GM23338 (cell line): ENCODE measurements at regions not wholly inside any gene's neighbourhood (a gene's known extent, or its start where the extent isn't known, plus 50 kb on each side); places are given as distances from the start of the nearest gene placed in this dataset.

Experiments used
- ATAC-seq: fragments of 200-7000 bp; cut with Tn5 transposase; 3 replicates; pipeline ENCODE4 v1.9.1; 2020
- DNase-seq: peaks from one replicate; pipeline ENCODE4 v3.0.0-alpha.2; 2015; ENCODE audit warnings: low spot score
- H2AFZ ChIP-seq: fragments of 200-600 bp; sonication (generic); 2 replicates; pipeline ENCODE4 v1.8.0; 2016; ENCODE audit warnings: antibody characterized with exemption, mild to moderate bottlenecking, moderate library complexity
- H3F3A ChIP-seq: fragments of 200-600 bp; sonication (generic); replicated peaks from 2 replicates; pipeline ENCODE4 v1.8.0; 2017; ENCODE audit warnings: antibody characterized with exemption, mixed run types, low read depth
- H3K27ac ChIP-seq: fragments of 200-600 bp; sonication (generic); 2 replicates; pipeline ENCODE4 v1.6.1; 2016; ENCODE audit warnings: low read depth
- H3K27me3 ChIP-seq: fragments of 200-600 bp; sonication (generic); 2 replicates; pipeline ENCODE4 v1.8.0; 2016; ENCODE audit warnings: mild to moderate bottlenecking, mixed run types, moderate library complexity; ENCODE audit not compliant: insufficient read depth
- H3K36me3 ChIP-seq: fragments of 200-600 bp; sonication (generic); 2 replicates; pipeline ENCODE4 v1.8.0; 2016; ENCODE audit warnings: mild to moderate bottlenecking; ENCODE audit not compliant: insufficient read depth
- H3K4me1 ChIP-seq: fragments of 200-600 bp; sonication (generic); 2 replicates; pipeline ENCODE4 v1.8.0; 2016; ENCODE audit warnings: mild to moderate bottlenecking, moderate library complexity; ENCODE audit not compliant: insufficient read depth
- H3K4me2 ChIP-seq: fragments of 200-600 bp; sonication (generic); 2 replicates; pipeline ENCODE4 v1.7.1; 2017; ENCODE audit warnings: mixed run types
- H3K4me3 ChIP-seq: fragments of 200-600 bp; sonication (generic); 2 replicates; pipeline ENCODE4 v1.6.1; 2016; ENCODE audit warnings: mixed run types
- H3K79me2 ChIP-seq: fragments of 200-600 bp; sonication (generic); replicated peaks from 2 replicates; pipeline ENCODE4 v1.8.0; 2017; ENCODE audit warnings: mild to moderate bottlenecking; ENCODE audit not compliant: insufficient read depth
- H3K9me2 ChIP-seq: fragments of 200-600 bp; sonication (generic); 2 replicates; pipeline ENCODE4 v1.8.0; 2017; ENCODE audit not compliant: insufficient read depth
- H4K20me1 ChIP-seq: fragments of 200-600 bp; sonication (generic); replicated peaks from 2 replicates; pipeline ENCODE4 v1.8.0; 2017; ENCODE audit warnings: mild to moderate bottlenecking; ENCODE audit not compliant: insufficient read depth
- H3K27ac Mint-ChIP-seq: 2 replicates; pipeline ENCODE4 v1.8.0; 2020; ENCODE audit warnings: inconsistent platforms, mild to moderate bottlenecking, moderate library complexity, mixed read lengths
- H3K27me3 Mint-ChIP-seq: 3 replicates; pipeline ENCODE4 v1.8.0; 2022; ENCODE audit warnings: low read depth, mild to moderate bottlenecking, moderate library complexity, mixed read lengths, inconsistent platforms; ENCODE audit not compliant: insufficient read depth, poor library complexity
- H3K36me3 Mint-ChIP-seq: 3 replicates; pipeline ENCODE4 v1.8.0; 2021; ENCODE audit warnings: low read depth, mild to moderate bottlenecking, inconsistent platforms, moderate library complexity, mixed read lengths
- H3K4me1 Mint-ChIP-seq: 3 replicates; pipeline ENCODE4 v1.8.0; 2020; ENCODE audit warnings: mild to moderate bottlenecking, inconsistent platforms, mixed read lengths
- H3K4me3 Mint-ChIP-seq: 3 replicates; pipeline ENCODE4 v1.8.0; 2021; ENCODE audit warnings: moderate library complexity, mild to moderate bottlenecking, inconsistent platforms, mixed read lengths
- H3K9me3 Mint-ChIP-seq: 3 replicates; pipeline ENCODE4 v1.8.0; 2020; ENCODE audit warnings: moderate library complexity, mild to moderate bottlenecking, inconsistent platforms, mixed read lengths
- EZH2phosphoT487 ChIP-seq: fragments of 200-600 bp; sonication (generic); IDR thresholded peaks from one replicate; pipeline ENCODE4 v1.8.1; 2018; ENCODE audit warnings: antibody characterized with exemption; ENCODE audit not compliant: unreplicated experiment
- ZNF462 ChIP-seq: fragments of 250-450 bp; sonication (Bioruptor Pico); IDR thresholded peaks from 2 replicates; pipeline ENCODE4 v1.5.0; 2020; ENCODE audit warnings: mild to moderate bottlenecking, moderate library complexity

GRCh38 chr1:69328186-69328585, 239.5 kb upstream of the LRRC7 start (continued):
- no peak for TF ChIP-seq ZNF462 (CRISPR knock-in tag)
- no peak for TF ChIP-seq EZH2phosphoT487

- no peak overlapping the region for H3K4me3 ChIP-seq
- H3K4me2 ChIP-seq: no peak overlapping the region
- Mint-ChIP-seq H3K4me1 (no peaks in the 10 kb centered on the region), H3K9me3 (no peaks in the 10 kb centered on the region), H3K36me3 (no peaks in the 10 kb centered on the region; the same call in 2 of the 3 replicates), H3K27me3 (no peaks in the 10 kb centered on the region), H3K4me3 (no peak overlapping the region), H3K27ac (no peak overlapping the region)
- ATAC-seq (no peak), DNase-seq (no peak)
- H3K36me3 ChIP-seq: no peaks in the 10 kb centered on the region
- H3F3A ChIP-seq: no peaks in the 10 kb centered on the region
- no peak overlapping the region for H3K27ac ChIP-seq
- H3K79me2 ChIP-seq: no peaks in the 10 kb centered on the region
- H3K27me3 ChIP-seq: no peaks in the 10 kb centered on the region
- TF ChIP-seq ZNF462 (CRISPR knock-in tag): no peak
- no peaks in the 10 kb centered on the region for H3K4me1 ChIP-seq
- H4K20me1 ChIP-seq: no peaks in the 10 kb centered on the region
- peaks cover 11% of the 10 kb centered on the region for H3K9me2 ChIP-seq
- H2AFZ ChIP-seq: no peak overlapping the region
These were observed 204.5 kb upstream of the LRRC7 start for GRCh38 chr1:69363236-69363635.
